ENCODE measurements at regions not wholly inside any gene's neighbourhood (a gene's known extent, or its start where the extent isn't known, plus 50 kb on each side); places are given as distances from the start of the nearest gene placed in this dataset.

DNA sequence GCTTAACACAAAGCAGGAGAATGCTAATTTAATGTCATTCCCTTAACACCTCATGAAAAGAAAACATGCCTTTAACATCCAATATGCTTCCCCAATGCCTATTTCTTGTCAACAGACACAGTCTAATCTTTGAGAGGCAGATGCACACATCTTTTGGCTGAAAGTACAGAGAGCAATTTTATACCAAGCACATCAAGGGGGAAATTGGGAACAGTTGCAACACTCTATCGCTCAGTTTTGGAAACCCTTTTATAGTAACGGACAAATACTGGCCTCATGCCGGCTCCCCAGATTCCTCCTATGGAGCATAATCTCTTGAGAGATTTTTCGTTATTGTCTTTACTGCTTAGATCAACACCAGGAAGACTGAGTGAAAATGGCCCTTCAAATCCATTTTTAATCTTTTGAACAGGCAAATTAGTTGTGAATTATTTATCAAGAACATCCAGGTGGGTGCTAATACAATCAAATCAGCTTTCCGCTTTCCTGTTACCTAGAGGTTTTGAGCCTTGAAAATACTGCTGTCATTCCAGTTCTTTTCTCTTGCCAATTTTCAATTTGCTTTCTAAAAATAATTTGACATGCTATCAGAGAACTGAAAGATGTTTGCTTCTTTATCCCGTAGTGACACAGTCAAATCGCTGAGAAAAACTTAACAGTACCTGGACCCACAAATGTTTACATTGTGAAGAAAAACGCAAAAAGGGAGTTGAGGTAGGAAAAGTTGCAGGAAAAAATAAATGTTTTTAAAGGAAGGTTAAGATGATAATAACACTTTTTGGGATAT, 60.7 kb upstream of the CAND1 start:
- ChIA-PET POLR2A (no interaction called here), CTCF (ENCODE audit: unreplicated experiment) (no interaction called here)
- DNase-seq (ENCODE audit: low spot score) = no peak
- H3K9me3 ChIP-seq (ENCODE audit: low read length) = no peaks in the 10 kb centered on the region
- no peak overlapping the region for H2AFZ ChIP-seq (ENCODE audit: low read length)
- no peaks in the 10 kb centered on the region for H3K36me3 ChIP-seq (ENCODE audit: insufficient read depth, low read length)
- no peak overlapping the region for H3K27ac ChIP-seq (ENCODE audit: low read depth, low read length, poor library complexity, severe bottlenecking)
- BruUV-seq (replicated peaks) = no TSS peak
- no peaks in the 10 kb centered on the region for H3K4me1 ChIP-seq (ENCODE audit: insufficient read depth, low read length, poor library complexity, severe bottlenecking)
- no peaks in the 10 kb centered on the region for H3K79me2 ChIP-seq (ENCODE audit: insufficient read depth, low read depth, low read length)
- H3K4me2 ChIP-seq (ENCODE audit: low read length) = no peak overlapping the region
- intact Hi-C loops (cut with micrococcal nuclease; ENCODE audit: unreplicated experiment) = loop anchor here (1.0 kb wide), 1 partner anchor 31 kb away; no protein-coding TSS in a partner anchor
- H3K4me3 ChIP-seq (ENCODE audit: low read depth, low read length, poor library complexity, severe bottlenecking) = no peak overlapping the region
- H3K9me2 ChIP-seq (ENCODE audit: insufficient read depth, low read length) = no peaks in the 10 kb centered on the region
- H4K20me1 ChIP-seq (ENCODE audit: insufficient read depth, low read length) = no peaks in the 10 kb centered on the region
- TF ChIP-seq EZH2phosphoT487 (IDR thresholded peaks at IDR 0.05; ENCODE audit: borderline replicate concordance, low read depth, low read length) = no peak

DNA sequence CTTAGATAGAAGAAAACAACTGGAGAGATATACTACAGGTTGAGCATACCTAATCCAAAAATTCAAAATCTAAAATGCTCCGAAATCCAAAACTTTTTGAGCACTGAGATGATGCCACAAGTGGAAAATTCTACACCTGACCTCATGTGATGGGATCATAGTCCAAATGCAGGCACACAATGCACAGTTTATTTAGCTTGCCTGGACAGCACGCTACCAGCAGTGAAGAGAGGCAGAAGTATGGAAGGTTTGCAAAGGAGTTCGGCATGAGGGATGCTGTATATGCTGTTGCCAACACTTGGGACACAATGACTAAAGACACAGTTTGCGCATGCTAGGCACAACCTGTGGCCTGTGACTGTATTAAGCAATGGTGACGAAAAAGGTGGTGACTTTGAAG, 58.1 kb upstream of the CAND1 start:
- no peaks in the 10 kb centered on the region for H4K20me1 ChIP-seq (ENCODE audit: insufficient read depth, low read length)
- no peaks in the 10 kb centered on the region for H3K79me2 ChIP-seq (ENCODE audit: insufficient read depth, low read depth, low read length)
- no TSS peak for BruUV-seq (replicated peaks)
- DNase-seq (ENCODE audit: low spot score) = no peak
- TF ChIP-seq EZH2phosphoT487 (IDR thresholded peaks at IDR 0.05; ENCODE audit: borderline replicate concordance, low read depth, low read length) = no peak
- TF ChIP-seq, protein P1, sequence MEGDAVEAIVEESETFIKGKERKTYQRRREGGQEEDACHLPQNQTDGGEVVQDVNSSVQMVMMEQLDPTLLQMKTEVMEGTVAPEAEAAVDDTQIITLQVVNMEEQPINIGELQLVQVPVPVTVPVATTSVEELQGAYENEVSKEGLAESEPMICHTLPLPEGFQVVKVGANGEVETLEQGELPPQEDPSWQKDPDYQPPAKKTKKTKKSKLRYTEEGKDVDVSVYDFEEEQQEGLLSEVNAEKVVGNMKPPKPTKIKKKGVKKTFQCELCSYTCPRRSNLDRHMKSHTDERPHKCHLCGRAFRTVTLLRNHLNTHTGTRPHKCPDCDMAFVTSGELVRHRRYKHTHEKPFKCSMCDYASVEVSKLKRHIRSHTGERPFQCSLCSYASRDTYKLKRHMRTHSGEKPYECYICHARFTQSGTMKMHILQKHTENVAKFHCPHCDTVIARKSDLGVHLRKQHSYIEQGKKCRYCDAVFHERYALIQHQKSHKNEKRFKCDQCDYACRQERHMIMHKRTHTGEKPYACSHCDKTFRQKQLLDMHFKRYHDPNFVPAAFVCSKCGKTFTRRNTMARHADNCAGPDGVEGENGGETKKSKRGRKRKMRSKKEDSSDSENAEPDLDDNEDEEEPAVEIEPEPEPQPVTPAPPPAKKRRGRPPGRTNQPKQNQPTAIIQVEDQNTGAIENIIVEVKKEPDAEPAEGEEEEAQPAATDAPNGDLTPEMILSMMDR (conservative IDR thresholded peaks at IDR 0.05; ENCODE audit: low read length) = no peak
- H2AFZ ChIP-seq (ENCODE audit: low read length) = no peak overlapping the region
- no peaks in the 10 kb centered on the region for H3K4me1 ChIP-seq (ENCODE audit: insufficient read depth, low read length, poor library complexity, severe bottlenecking)
- ChIA-PET POLR2A (no interaction called here), CTCF (ENCODE audit: unreplicated experiment) (no interaction called here)
- no peak overlapping the region for H3K4me3 ChIP-seq (ENCODE audit: low read depth, low read length, poor library complexity, severe bottlenecking)
- intact Hi-C loops (cut with micrococcal nuclease; ENCODE audit: unreplicated experiment) = no loop called here
- no peak overlapping the region for H3K27ac ChIP-seq (ENCODE audit: low read depth, low read length, poor library complexity, severe bottlenecking)
- H3K36me3 ChIP-seq (ENCODE audit: insufficient read depth, low read length) = no peaks in the 10 kb centered on the region
- no peaks in the 10 kb centered on the region for H3K9me3 ChIP-seq (ENCODE audit: low read length)
- H3K9me2 ChIP-seq (ENCODE audit: insufficient read depth, low read length) = no peaks in the 10 kb centered on the region
- no peak overlapping the region for H3K4me2 ChIP-seq (ENCODE audit: low read length)

DNA sequence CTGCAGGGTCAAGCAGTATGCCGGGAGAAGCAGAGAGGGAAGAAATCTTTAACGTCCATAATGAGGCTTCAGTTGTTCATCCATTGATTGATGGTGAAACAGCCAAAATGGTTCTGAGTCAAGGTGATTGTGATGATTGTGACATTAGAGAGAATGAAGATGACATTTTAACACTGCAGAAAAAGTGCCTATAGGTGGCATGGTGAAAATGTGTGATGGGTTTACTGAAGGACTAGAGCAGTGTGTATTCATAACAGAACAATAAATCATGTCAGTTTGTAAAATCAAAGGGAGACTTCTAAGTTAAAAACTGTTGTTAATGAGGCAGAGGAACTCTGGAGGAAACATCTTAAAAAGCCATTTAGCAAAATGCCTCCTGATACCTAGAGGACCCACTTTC, 57.7 kb upstream of the CAND1 start:
- Histone ChIP-seq H3K4me1 (ENCODE audit: insufficient read depth, low read length, poor library complexity, severe bottlenecking) (no peaks in the 10 kb centered on the region), H3K9me3 (ENCODE audit: low read length) (no peaks in the 10 kb centered on the region), H4K20me1 (ENCODE audit: insufficient read depth, low read length) (no peaks in the 10 kb centered on the region), H3K79me2 (ENCODE audit: insufficient read depth, low read depth, low read length) (no peaks in the 10 kb centered on the region), H3K27ac (ENCODE audit: low read depth, low read length, poor library complexity, severe bottlenecking) (no peak overlapping the region), H3K9me2 (ENCODE audit: insufficient read depth, low read length) (no peaks in the 10 kb centered on the region), H3K4me2 (ENCODE audit: low read length) (no peak overlapping the region), H3K36me3 (ENCODE audit: insufficient read depth, low read length) (no peaks in the 10 kb centered on the region), H2AFZ (ENCODE audit: low read length) (no peak overlapping the region), H3K4me3 (ENCODE audit: low read depth, low read length, poor library complexity, severe bottlenecking) (no peak overlapping the region)
- TF ChIP-seq, protein P1 (conservative IDR thresholded peaks at IDR 0.05; ENCODE audit: low read length) = no peak
- TF ChIP-seq EZH2phosphoT487 (IDR thresholded peaks at IDR 0.05; ENCODE audit: borderline replicate concordance, low read depth, low read length) = no peak
- ChIA-PET POLR2A (no interaction called here), CTCF (ENCODE audit: unreplicated experiment) (no interaction called here)
- BruUV-seq (replicated peaks) = no TSS peak
- no peak for DNase-seq (ENCODE audit: low spot score)
- intact Hi-C loops (cut with micrococcal nuclease; ENCODE audit: unreplicated experiment) = no loop called here
